Activated naive CD8-positive, alpha-beta T cell treated with anti-CD3 and anti-CD28 coated beads, Interleukin-2, amount 50 U/mL, for 24 hours (primary cell): ENCODE measurements at regions not wholly inside any gene's neighbourhood (a gene's known extent, or its start where the extent isn't known, plus 50 kb on each side); places are given as distances from the start of the nearest gene placed in this dataset.

Source experiments
- ATAC-seq: fragments of 150-1000 bp; cut with Tn5 transposase; one replicate; pipeline ENCODE4 v1.10.0; 2021
- DNase-seq: peaks from one replicate; pipeline ENCODE4 v3.0.0; 2021
- H3K27ac Mint-ChIP-seq: one replicate; pipeline ENCODE4 v1.8.0; 2021; ENCODE audit warnings: mild to moderate bottlenecking, mixed read lengths
- H3K27me3 Mint-ChIP-seq: one replicate; pipeline ENCODE4 v1.8.0; 2021; ENCODE audit warnings: mixed read lengths
- H3K36me3 Mint-ChIP-seq: one replicate; pipeline ENCODE4 v1.8.0; 2021; ENCODE audit warnings: low read depth, mixed read lengths
- H3K4me1 Mint-ChIP-seq: one replicate; pipeline ENCODE4 v1.8.0; 2021; ENCODE audit warnings: mixed read lengths
- H3K4me3 Mint-ChIP-seq: one replicate; pipeline ENCODE4 v1.8.0; 2021; ENCODE audit warnings: mild to moderate bottlenecking, moderate library complexity, mixed read lengths
- H3K9me3 Mint-ChIP-seq: one replicate; pipeline ENCODE4 v1.8.0; 2021; ENCODE audit warnings: mixed read lengths

DNA sequence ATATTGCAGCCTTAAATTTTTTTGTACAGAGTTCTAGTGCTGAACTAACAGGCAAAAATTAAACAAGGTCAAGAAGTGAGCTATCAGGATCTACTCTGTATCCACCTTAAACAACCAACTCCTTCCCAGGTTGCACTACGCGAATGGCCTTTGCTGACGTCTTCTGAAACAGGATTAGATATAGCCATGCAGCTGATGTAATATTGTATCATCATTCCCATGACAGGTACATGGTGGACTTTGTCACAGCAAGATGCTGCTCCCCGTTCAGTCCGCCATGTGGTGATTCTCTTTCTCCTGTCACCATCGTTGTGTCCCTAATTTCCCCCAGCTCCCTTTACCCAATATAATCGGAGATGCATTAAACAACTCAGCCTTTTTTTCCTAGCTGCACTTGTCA lies 328.9 kb downstream of the DEPDC1B start:
- Mint-ChIP-seq H3K27me3 (no peaks in the 10 kb centered on the region), H3K4me3 (no peak overlapping the region), H3K36me3 (no peaks in the 10 kb centered on the region), H3K4me1 (no peaks in the 10 kb centered on the region), H3K27ac (no peak overlapping the region), H3K9me3 (no peaks in the 10 kb centered on the region)
- DNase-seq (no peak), ATAC-seq (no peak)

DNA sequence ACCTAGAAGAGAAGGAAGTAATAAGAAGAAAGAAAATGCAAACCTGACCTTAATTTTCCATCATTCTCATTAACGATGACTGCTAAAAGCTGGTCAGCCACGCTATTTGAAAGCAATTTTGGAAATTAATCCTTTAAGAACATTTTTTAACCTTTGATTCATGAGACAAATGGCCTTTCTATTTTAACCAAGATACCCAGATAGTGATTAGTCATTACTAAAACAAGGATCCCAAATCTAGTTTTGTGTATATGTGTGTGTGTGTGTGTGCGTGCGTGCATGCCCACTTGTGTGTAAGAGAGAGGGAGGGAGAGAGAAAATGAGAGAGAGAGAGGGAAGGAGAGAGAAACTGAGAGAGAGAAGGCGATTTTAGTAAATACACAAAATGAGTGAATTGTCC lies 329.5 kb downstream of the DEPDC1B start:
- Mint-ChIP-seq H3K27ac (no peak overlapping the region), H3K9me3 (no peaks in the 10 kb centered on the region), H3K4me3 (no peak overlapping the region), H3K36me3 (no peaks in the 10 kb centered on the region), H3K27me3 (no peaks in the 10 kb centered on the region), H3K4me1 (no peaks in the 10 kb centered on the region)
- ATAC-seq (no peak), DNase-seq (no peak)

DNA sequence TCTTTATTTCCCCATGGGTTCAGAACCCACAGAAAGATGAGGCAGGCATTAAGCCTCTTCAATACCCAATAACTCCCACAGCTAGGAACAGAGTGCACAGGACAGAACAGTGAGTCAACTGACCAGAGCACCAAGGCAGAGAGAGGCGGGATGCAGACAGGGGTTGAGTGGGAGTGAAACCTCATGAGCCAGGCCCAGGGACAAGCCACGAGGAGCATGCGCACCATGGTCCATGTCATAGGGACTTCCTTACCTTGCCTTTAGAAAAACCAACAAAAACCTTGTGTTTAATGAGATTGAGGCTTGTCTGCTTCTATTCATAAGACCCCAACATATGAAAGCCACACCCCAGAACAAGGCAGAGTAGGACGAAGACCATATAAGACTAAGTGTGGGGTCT lies 330.6 kb downstream of the DEPDC1B start:
- Mint-ChIP-seq H3K27me3 (no peaks in the 10 kb centered on the region), H3K36me3 (no peaks in the 10 kb centered on the region), H3K4me1 (no peaks in the 10 kb centered on the region), H3K4me3 (no peak overlapping the region), H3K9me3 (no peaks in the 10 kb centered on the region), H3K27ac (no peak overlapping the region)
- no peak for ATAC-seq
- DNase-seq = no peak

DNA sequence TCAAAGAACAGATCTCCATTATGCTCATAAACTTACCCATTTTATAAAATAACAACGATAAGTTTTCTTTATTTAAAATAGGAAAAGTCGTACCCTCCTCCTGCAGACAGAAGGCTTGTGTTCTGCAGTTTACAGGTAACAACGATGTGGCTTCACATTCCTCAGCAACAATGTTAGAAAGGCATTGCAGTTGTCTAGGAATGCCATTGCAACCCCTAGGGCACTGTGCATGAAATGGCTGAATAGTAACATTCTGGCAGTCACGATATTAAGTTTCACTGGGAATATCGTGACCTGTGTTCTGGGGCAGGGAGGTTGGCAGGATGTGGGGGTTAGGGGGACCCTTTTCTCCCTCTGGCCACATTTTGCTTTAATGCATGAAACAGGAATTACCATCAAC lies 331.9 kb downstream of the DEPDC1B start:
- no peak overlapping the region for H3K4me3 Mint-ChIP-seq
- H3K4me1 Mint-ChIP-seq = no peaks in the 10 kb centered on the region
- no peak overlapping the region for H3K27ac Mint-ChIP-seq
- H3K9me3 Mint-ChIP-seq = no peaks in the 10 kb centered on the region
- ATAC-seq (no peak), DNase-seq (no peak)
- H3K36me3 Mint-ChIP-seq = no peaks in the 10 kb centered on the region
- H3K27me3 Mint-ChIP-seq = no peaks in the 10 kb centered on the region

DNA sequence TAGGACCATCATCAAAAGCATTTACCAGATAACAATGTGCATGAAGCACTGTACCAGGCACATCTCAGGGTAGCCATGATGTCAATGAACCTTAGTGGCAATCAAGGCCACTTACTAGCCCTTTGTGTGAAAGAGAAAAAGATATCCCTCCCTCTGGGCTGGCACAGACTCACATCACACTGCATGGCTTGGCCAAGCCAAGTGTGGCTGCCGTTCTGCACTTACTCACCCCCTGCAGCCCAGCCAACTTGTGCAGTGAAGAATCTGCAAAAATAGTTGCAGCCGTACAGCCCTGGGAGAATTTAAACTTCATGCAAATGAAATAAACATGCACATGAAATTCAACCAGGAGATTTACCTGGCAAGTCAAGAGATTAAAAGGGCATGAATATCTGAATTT lies 333.5 kb downstream of the DEPDC1B start:
- Mint-ChIP-seq H3K9me3 (no peaks in the 10 kb centered on the region), H3K27me3 (no peaks in the 10 kb centered on the region), H3K27ac (no peak overlapping the region), H3K4me1 (no peaks in the 10 kb centered on the region), H3K4me3 (no peak overlapping the region), H3K36me3 (no peaks in the 10 kb centered on the region)
- DNase-seq (no peak), ATAC-seq (no peak)

DNA sequence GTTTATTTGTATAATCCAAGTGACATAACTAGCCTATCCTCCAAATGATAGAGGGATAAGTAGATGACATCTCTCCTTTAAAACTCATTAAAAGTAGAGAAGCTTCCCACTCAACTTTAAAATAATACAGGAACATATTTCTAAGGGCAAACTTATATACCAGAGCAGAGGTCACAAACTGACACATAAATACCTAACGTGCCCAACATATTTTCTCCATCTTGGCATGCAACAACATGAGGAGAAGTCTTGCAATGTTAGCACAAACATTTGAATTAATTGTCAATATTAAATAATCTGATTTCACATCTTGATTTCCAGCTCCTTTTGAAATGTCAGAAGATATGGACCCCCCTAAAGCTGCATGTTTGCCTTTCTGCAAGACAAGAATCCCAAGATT lies 335.0 kb downstream of the DEPDC1B start:
- DNase-seq (no peak), ATAC-seq (no peak)
- no peaks in the 10 kb centered on the region for H3K36me3 Mint-ChIP-seq
- no peaks in the 10 kb centered on the region for H3K9me3 Mint-ChIP-seq
- H3K4me3 Mint-ChIP-seq = no peak overlapping the region
- no peak overlapping the region for H3K27ac Mint-ChIP-seq
- H3K4me1 Mint-ChIP-seq = no peaks in the 10 kb centered on the region
- H3K27me3 Mint-ChIP-seq = no peaks in the 10 kb centered on the region

DNA sequence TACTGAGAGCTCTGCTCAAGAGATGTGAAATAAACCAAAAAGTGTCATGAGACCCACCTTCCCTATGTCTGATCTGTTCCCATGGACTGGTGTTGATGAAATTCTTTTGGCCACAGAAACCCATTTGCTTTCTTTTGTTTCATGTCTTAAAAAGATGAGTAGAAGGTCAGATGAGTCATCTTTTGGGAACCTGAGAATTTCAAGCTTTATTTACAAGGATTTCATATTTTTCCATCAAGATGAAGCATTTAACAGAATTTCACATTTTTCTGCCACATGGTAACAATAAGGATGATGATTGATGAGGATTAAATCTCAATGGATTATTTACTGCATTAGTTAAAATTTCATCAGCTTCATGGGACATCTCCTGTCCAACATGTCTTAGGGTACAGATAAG lies 337.8 kb downstream of the DEPDC1B start:
- H3K36me3 Mint-ChIP-seq = no peaks in the 10 kb centered on the region
- ATAC-seq = no peak

DNA sequence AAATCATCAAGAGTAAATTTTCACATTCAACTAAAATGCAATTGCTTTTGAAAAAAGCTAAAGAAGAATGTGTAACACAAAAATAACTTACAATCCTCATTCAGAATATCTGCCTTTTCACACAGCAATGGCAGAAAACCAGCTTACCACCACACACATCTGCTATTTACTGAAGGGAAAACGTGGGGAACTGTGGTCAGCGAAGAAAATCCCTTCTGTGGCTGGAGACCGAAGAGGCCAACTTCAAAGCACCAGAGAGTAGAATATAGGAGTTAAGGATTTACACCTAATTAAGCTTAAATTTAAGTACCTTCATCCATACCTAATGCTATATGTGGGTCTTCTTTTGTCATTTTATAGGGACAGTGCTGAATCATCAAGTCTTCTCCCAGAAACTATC lies 339.6 kb downstream of the DEPDC1B start:
- Mint-ChIP-seq H3K27ac (no peak overlapping the region), H3K4me3 (no peak overlapping the region), H3K27me3 (no peaks in the 10 kb centered on the region), H3K36me3 (no peaks in the 10 kb centered on the region), H3K4me1 (no peaks in the 10 kb centered on the region), H3K9me3 (no peaks in the 10 kb centered on the region)
- no peak for DNase-seq
- ATAC-seq = no peak

More for the DNA sequence above, 337.8 kb downstream of the DEPDC1B start:
- no peak for DNase-seq
- H3K27me3 Mint-ChIP-seq = no peaks in the 10 kb centered on the region
- H3K9me3 Mint-ChIP-seq = no peaks in the 10 kb centered on the region
- no peak overlapping the region for H3K27ac Mint-ChIP-seq
- H3K4me3 Mint-ChIP-seq = no peak overlapping the region
- H3K4me1 Mint-ChIP-seq = no peaks in the 10 kb centered on the region

DNA sequence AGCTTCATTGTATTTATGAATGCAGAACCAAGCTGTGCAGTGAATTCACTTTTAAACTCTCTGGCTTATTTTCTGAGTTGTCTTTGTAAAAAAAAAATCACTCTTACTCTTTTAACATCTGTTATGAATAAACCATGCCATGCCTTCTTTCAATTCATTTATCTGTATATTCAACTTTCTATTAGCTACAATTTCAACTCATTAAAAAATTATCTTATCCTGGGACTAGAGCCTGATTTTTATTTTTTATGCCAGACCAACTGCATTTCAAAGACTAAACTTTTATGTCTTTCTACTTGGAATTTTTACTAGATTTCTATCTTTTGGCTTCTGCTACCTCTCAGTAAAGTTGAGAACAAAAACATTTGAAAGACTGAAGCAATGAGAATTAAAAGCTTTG lies 342.7 kb downstream of the DEPDC1B start:
- no peaks in the 10 kb centered on the region for H3K27me3 Mint-ChIP-seq
- no peak overlapping the region for H3K4me3 Mint-ChIP-seq
- DNase-seq = no peak
- H3K36me3 Mint-ChIP-seq = no peaks in the 10 kb centered on the region
- H3K9me3 Mint-ChIP-seq = no peaks in the 10 kb centered on the region
- ATAC-seq = no peak
- no peaks in the 10 kb centered on the region for H3K4me1 Mint-ChIP-seq
- no peak overlapping the region for H3K27ac Mint-ChIP-seq

DNA sequence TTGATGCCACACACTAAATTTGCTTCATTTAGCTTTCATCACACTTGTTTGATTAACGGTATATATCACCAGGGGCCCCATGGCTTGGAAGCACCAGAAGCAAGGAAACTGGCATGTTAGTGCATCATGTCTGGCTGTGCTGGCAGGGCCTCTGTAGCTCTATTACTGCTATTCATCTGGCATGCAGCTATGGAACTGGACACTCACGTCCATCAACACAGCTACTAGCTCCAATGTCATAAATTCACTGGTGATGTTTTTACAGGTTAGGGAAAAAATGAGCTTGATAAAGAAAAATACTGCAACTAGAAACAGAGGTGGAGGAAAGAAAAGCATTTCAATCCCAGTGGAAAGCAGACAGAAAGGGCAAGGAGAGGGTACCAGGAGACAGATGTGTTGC lies 343.2 kb downstream of the DEPDC1B start:
- H3K4me1 Mint-ChIP-seq = no peaks in the 10 kb centered on the region
- no peak overlapping the region for H3K4me3 Mint-ChIP-seq
- H3K27me3 Mint-ChIP-seq = no peaks in the 10 kb centered on the region
- no peak for ATAC-seq
- no peaks in the 10 kb centered on the region for H3K9me3 Mint-ChIP-seq
- no peak overlapping the region for H3K27ac Mint-ChIP-seq
- no peak for DNase-seq
- no peaks in the 10 kb centered on the region for H3K36me3 Mint-ChIP-seq

DNA sequence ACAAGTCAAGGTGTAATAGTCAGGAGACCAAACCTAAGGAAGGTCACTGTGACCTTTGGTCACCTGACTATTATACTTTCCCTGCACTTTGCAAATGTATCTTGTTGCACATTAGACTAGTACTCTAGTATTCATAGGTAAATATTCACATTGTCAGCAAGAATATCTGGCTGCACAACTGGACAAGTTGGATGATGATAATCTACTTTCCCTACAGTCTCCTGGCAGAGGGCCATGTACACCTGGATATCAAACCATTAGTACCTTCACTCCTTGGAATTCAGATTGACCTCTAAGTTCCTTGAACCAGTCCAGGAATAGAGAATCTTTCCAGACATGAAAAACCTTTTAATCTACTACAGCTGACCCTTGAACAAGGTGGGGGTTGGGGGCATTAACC lies 344.8 kb downstream of the DEPDC1B start:
- no peaks in the 10 kb centered on the region for H3K9me3 Mint-ChIP-seq
- H3K27ac Mint-ChIP-seq = no peak overlapping the region
- no peaks in the 10 kb centered on the region for H3K27me3 Mint-ChIP-seq
- DNase-seq = no peak
- H3K36me3 Mint-ChIP-seq = no peaks in the 10 kb centered on the region
- ATAC-seq = no peak
- no peaks in the 10 kb centered on the region for H3K4me1 Mint-ChIP-seq
- H3K4me3 Mint-ChIP-seq = no peak overlapping the region

DNA sequence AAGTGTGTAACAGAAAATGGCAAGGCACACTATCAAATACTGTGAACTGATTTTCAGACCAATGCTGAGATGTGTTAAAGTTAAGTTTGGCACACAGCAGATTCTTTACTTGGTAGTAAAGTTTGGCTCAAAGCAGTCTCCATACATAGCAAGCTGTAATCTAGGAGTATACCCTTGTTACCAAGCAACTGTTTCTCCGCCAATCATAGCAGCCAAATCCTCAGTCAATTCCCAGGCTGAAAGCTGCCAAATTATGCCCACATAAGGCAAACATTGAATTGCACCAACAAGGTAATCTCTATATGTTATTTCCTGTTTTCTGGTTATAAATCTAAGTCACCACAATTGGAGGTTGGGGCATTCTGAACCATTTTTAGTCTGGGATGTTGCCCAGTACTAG lies 345.7 kb downstream of the DEPDC1B start:
- Mint-ChIP-seq H3K4me3 (no peak overlapping the region), H3K9me3 (no peaks in the 10 kb centered on the region), H3K36me3 (no peaks in the 10 kb centered on the region), H3K27ac (no peak overlapping the region), H3K4me1 (no peaks in the 10 kb centered on the region), H3K27me3 (no peaks in the 10 kb centered on the region)
- no peak for ATAC-seq
- DNase-seq = no peak

DNA sequence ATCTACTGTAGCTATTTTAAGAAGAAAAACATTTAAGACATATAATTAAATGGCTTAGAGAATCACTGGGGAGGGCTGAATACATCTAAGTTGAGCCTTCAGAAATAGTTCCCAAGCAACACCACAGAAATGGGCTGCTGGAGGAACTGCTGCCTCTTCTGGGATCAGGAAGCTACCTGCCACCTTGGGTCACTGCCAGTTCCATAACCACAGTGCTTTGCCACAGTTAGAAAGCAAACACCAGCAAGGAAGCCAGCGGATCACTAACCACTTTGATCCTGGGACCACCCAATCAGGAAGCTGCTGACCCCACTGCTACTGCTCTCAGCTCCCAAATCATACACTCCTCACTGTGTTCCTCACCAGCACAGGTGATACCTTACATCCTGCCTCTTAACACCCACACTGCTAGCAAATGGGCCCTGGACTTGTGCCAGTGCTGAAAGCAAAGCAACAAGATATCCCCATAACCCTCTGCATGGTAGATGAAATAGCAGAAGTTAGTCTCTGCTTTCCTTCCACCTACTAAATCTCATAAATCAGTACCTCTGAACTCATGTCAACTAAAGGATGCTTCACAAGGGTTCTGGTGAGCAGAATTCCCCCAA lies 346.9 kb downstream of the DEPDC1B start:
- DNase-seq (no peak), ATAC-seq (no peak)
- Mint-ChIP-seq H3K4me1 (no peaks in the 10 kb centered on the region), H3K4me3 (no peak overlapping the region), H3K27me3 (no peaks in the 10 kb centered on the region), H3K27ac (no peak overlapping the region), H3K9me3 (no peaks in the 10 kb centered on the region), H3K36me3 (no peaks in the 10 kb centered on the region)

DNA sequence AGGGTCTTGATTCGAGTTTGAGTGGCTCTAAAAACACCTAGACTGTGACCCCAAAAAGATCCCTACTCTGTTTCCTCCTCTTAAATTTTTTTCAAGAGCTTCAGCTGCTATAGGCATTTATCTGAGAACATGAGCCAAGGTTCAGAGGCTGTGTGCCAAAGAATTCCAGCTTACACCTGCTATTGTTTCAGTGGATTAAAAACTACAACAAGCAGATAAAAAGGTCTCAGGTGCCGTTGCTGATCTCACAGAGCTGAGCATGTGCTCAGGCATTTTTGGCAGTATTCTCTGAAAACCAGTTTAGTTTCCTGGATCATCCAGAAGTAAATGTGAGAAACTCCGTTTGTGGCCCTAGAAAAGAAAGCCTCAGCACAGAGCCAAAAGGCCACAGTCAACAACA lies 349.2 kb downstream of the DEPDC1B start:
- Mint-ChIP-seq H3K4me3 (no peak overlapping the region), H3K36me3 (no peaks in the 10 kb centered on the region), H3K27ac (no peak overlapping the region), H3K9me3 (no peaks in the 10 kb centered on the region), H3K27me3 (no peaks in the 10 kb centered on the region), H3K4me1 (no peaks in the 10 kb centered on the region)
- ATAC-seq (no peak), DNase-seq (no peak)

DNA sequence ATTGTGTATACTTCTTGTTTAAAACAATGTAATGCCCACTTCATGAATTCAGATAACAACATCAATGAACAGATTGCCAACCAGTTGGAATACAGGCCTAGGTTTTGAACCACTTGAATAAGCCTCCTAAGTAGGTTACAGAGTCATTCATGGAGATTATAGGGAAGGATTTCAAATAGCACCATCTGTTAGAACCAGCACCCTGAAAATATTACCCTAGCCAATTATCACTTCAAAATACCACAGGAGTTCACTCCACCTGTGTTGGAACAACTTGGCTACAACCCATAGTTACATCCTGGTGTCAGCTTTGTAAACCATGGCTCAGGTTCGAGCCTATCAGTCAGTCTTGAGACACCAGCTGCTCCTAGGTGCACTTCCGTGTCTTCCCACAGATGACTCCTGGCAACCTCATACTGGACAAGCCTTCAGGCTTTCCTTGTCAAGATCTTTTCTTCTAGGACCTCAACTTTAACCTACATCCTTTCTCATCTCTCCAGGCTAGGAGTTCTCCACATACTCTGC lies 350.0 kb downstream of the DEPDC1B start:
- Mint-ChIP-seq H3K4me3 (no peak overlapping the region), H3K27me3 (no peaks in the 10 kb centered on the region), H3K27ac (no peak overlapping the region), H3K36me3 (no peaks in the 10 kb centered on the region), H3K4me1 (no peaks in the 10 kb centered on the region), H3K9me3 (no peaks in the 10 kb centered on the region)
- DNase-seq = no peak
- ATAC-seq = no peak

DNA sequence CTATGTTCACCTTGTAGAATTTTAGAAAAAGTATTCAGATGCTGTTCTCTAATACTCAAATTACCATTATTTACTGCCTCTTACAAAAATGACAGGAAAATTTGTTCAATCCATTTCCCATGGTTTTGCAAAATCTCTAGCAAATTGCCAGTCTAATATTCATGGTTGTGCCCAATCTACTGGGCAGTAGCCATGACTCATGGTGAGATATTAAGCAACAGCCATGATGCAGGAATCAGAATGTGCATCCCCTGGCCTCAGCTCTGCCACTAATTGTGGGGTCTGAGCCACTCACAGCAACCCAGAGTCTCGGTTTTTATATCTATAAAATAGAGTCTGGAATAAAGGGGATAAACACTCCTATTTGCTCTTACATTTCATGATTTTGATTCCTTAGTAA lies 353.6 kb downstream of the DEPDC1B start:
- Mint-ChIP-seq H3K4me1 (no peaks in the 10 kb centered on the region), H3K27ac (no peak overlapping the region), H3K9me3 (no peaks in the 10 kb centered on the region)

More for the DNA sequence above, 353.6 kb downstream of the DEPDC1B start:
- no peak for DNase-seq
- no peak for ATAC-seq
- H3K36me3 Mint-ChIP-seq = no peaks in the 10 kb centered on the region
- no peak overlapping the region for H3K4me3 Mint-ChIP-seq
- no peaks in the 10 kb centered on the region for H3K27me3 Mint-ChIP-seq
